Neutrophil (primary cell): ENCODE measurements at regions not wholly inside any gene's neighbourhood (a gene's known extent, or its start where the extent isn't known, plus 50 kb on each side); places are given as distances from the start of the nearest gene placed in this dataset.

ENCODE experiments used
- H3K27ac ChIP-seq: fragments of 200-600 bp; sonication (generic); 2 replicates; pipeline ENCODE4 v1.5.1; 2016; ENCODE audit warnings: mild to moderate bottlenecking, moderate library complexity
- H3K27me3 ChIP-seq: fragments of 200-600 bp; sonication (generic); 2 replicates; pipeline ENCODE4 v1.6.0; 2016; ENCODE audit warnings: mild to moderate bottlenecking
- H3K36me3 ChIP-seq: fragments of 200-600 bp; sonication (generic); 2 replicates; pipeline ENCODE4 v1.5.1; 2017
- H3K4me1 ChIP-seq, 2 experiments: fragments of 200-600 bp in 1 of 2; sonication (generic) in 1 of 2; 1 replicate in 1 of 2; 2 replicates in 1 of 2; pipeline versions ENCODE4 v1.5.1 to v1.6.1; 2013 to 2016; ENCODE audit warnings: low read depth in 1 of 2, low read length in 1 of 2, mild to moderate bottlenecking in 1 of 2, moderate library complexity in 1 of 2; ENCODE audit not compliant: control insufficient read depth in 1 of 2, insufficient read depth in 1 of 2
- H3K4me3 ChIP-seq, 2 experiments: fragments of 200-600 bp in 1 of 2; sonication (generic) in 1 of 2; 1 replicate in 1 of 2; 2 replicates in 1 of 2; pipeline ENCODE4 v1.5.1; 2013 to 2016; ENCODE audit warnings: low read depth in 1 of 2, low read length in 1 of 2, mild to moderate bottlenecking in 1 of 2, moderate library complexity in 1 of 2
- H3K9me3 ChIP-seq: fragments of 200-600 bp; sonication (generic); 2 replicates; pipeline ENCODE4 v1.5.1; 2016
- CTCF ChIP-seq: fragments of 200-600 bp; sonication (generic); IDR thresholded peaks from 2 replicates; pipeline ENCODE4 v1.5.1; 2016; ENCODE audit warnings: antibody characterized with exemption

DNA sequence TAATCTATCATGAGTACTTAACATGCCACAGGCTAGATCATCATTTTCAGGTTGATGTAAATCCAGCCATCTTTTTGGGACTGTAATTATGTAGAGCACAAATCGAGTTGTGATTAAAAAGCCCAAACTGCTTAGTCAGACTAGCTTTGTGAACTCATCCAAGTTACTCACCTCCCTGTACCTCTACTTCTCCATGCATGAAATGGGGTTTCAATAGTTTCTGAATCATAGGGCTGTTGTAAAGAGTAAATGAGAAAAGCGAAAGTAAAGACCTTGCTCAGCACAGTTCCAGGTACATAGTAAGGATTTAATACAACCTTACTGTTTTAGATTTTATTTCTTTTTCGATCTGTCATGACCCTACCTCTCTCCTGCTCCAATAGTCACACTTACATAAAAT is 85.6 kb upstream of the GAP43 start:
- no peak overlapping the region for H3K4me3 ChIP-seq
- no peak overlapping the region for H3K27ac ChIP-seq
- H3K36me3 ChIP-seq = no peaks in the 10 kb centered on the region
- H3K9me3 ChIP-seq = no peaks in the 10 kb centered on the region
- TF ChIP-seq CTCF = no peak
- H3K4me1 ChIP-seq = no peaks in the 10 kb centered on the region
- H3K27me3 ChIP-seq = no peaks in the 10 kb centered on the region

DNA sequence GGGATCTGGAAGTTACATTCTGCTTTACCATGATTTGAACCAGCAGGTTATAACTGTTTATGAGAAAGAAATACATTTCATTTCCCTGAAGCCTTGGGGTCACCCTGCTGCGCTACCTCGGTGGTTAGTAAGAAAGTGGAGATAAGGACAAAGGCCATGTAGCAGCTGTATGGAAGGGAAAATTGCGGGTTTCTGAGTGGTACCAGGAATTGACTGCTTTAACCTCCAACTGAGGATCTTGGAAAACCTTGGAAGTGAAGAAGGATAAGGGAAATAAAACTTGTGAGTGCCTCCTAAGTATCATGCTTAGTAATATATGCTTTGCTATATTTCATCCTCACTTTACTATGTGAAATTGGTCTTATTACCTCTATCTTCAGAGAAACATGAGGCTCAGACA is 76.1 kb upstream of the GAP43 start:
- no peak for TF ChIP-seq CTCF
- Histone ChIP-seq H3K4me1 (no peaks in the 10 kb centered on the region), H3K4me3 (no peak overlapping the region), H3K36me3 (no peaks in the 10 kb centered on the region), H3K27ac (no peak overlapping the region), H3K27me3 (no peaks in the 10 kb centered on the region), H3K9me3 (no peaks in the 10 kb centered on the region)

- TF ChIP-seq CTCF = no peak
- Histone ChIP-seq H3K9me3 (no peaks in the 10 kb centered on the region), H3K36me3 (no peaks in the 10 kb centered on the region), H3K4me3 (no peak overlapping the region), H3K27ac (no peak overlapping the region), H3K27me3 (no peaks in the 10 kb centered on the region), H3K4me1 (no peaks in the 10 kb centered on the region)
Measured at GRCh38 chr3:115548611-115549010, 74.7 kb upstream of the GAP43 start.

DNA sequence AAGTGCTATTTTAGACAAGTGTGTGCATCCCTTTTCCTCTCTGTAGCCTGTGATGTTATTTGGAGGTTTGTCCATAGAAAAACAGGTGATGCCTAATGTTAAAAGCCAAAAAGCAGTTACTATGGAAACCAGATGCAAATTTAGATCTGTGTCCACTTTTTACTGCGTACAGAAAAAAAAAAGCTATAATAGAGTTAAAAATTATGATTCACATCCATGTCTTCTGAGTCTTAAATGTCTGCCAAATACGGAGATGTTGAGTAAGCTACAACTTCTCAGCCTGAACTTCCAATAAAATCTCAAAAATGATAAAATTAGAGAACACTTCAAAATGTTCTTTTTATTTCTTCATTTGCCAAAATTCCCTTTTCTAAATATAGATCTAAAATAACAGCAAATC is 74.2 kb upstream of the GAP43 start:
- H3K27ac ChIP-seq = no peak overlapping the region
- no peaks in the 10 kb centered on the region for H3K9me3 ChIP-seq
- no peak for TF ChIP-seq CTCF
- no peaks in the 10 kb centered on the region for H3K4me1 ChIP-seq
- no peaks in the 10 kb centered on the region for H3K36me3 ChIP-seq
- H3K27me3 ChIP-seq = no peaks in the 10 kb centered on the region
- H3K4me3 ChIP-seq = no peak overlapping the region

- Histone ChIP-seq H3K9me3 (no peaks in the 10 kb centered on the region), H3K27ac (no peak overlapping the region), H3K27me3 (no peaks in the 10 kb centered on the region), H3K4me3 (no peak overlapping the region), H3K4me1 (no peaks in the 10 kb centered on the region), H3K36me3 (no peaks in the 10 kb centered on the region)
- TF ChIP-seq CTCF = no peak
Measured at GRCh38 chr3:115550285-115550761, 73.0 kb upstream of the GAP43 start.

GRCh38 chr3:115551016-115551415 is 72.3 kb upstream of the GAP43 start:
- Histone ChIP-seq H3K4me1 (no peaks in the 10 kb centered on the region), H3K27ac (no peak overlapping the region), H3K27me3 (no peaks in the 10 kb centered on the region), H3K36me3 (no peaks in the 10 kb centered on the region), H3K9me3 (no peaks in the 10 kb centered on the region), H3K4me3 (no peak overlapping the region)
- TF ChIP-seq CTCF = no peak
